Neuron (in vitro differentiated cells): ENCODE measurements at regions not wholly inside any gene's neighbourhood (a gene's known extent, or its start where the extent isn't known, plus 50 kb on each side); places are given as distances from the start of the nearest gene placed in this dataset.

Experiments
- H2AFZ ChIP-seq: one replicate; pipeline ENCODE4 v1.6.1; 2013; ENCODE audit warnings: low read depth, mild to moderate bottlenecking, inconsistent platforms, low read length, moderate library complexity
- H3K27me3 ChIP-seq: one replicate; pipeline ENCODE4 v1.6.1; 2013; ENCODE audit warnings: low read length; ENCODE audit not compliant: insufficient read depth
- H3K36me3 ChIP-seq: one replicate; pipeline ENCODE4 v1.6.1; 2013; ENCODE audit warnings: low read length; ENCODE audit not compliant: insufficient read depth
- H3K4me1 ChIP-seq: one replicate; pipeline ENCODE4 v1.6.1; 2013; ENCODE audit warnings: low read length; ENCODE audit not compliant: insufficient read depth
- H3K4me3 ChIP-seq: 2 replicates; pipeline ENCODE4 v1.5.1; 2013; ENCODE audit warnings: mild to moderate bottlenecking, low read length, moderate library complexity
- H3K9me3 ChIP-seq: one replicate; pipeline ENCODE4 v1.6.1; 2013; ENCODE audit warnings: low read length

GRCh38 chr7:157061979-157062378, 51.5 kb upstream of the MNX1 start:
- Histone ChIP-seq H3K27me3 (peaks cover 6% of the 10 kb centered on the region), H3K4me1 (no peaks in the 10 kb centered on the region), H3K4me3 (no peak overlapping the region), H2AFZ (no peak overlapping the region), H3K9me3 (no peaks in the 10 kb centered on the region), H3K36me3 (no peaks in the 10 kb centered on the region)

GRCh38 chr7:157065046-157065445, 54.6 kb upstream of the MNX1 start:
- no peak overlapping the region for H2AFZ ChIP-seq
- no peaks in the 10 kb centered on the region for H3K9me3 ChIP-seq
- peaks cover 2% of the 10 kb centered on the region for H3K27me3 ChIP-seq
- no peaks in the 10 kb centered on the region for H3K36me3 ChIP-seq
- no peaks in the 10 kb centered on the region for H3K4me1 ChIP-seq
- H3K4me3 ChIP-seq: no peak overlapping the region

- Histone ChIP-seq H3K4me3 (no peak overlapping the region), H3K9me3 (peaks cover 6% of the 10 kb centered on the region), H2AFZ (no peak overlapping the region), H3K4me1 (no peaks in the 10 kb centered on the region), H3K36me3 (no peaks in the 10 kb centered on the region), H3K27me3 (peaks cover 41% of the 10 kb centered on the region)
Observed at GRCh38 chr7:157072361-157072760, 61.9 kb upstream of the MNX1 start.

GRCh38 chr7:157073335-157073734, 62.9 kb upstream of the MNX1 start:
- Histone ChIP-seq H3K4me1 (peaks cover 6% of the 10 kb centered on the region), H3K36me3 (no peaks in the 10 kb centered on the region), H3K4me3 (no peak overlapping the region), H2AFZ (no peak overlapping the region), H3K9me3 (peaks cover 6% of the 10 kb centered on the region), H3K27me3 (peaks cover 50% of the 10 kb centered on the region)

GRCh38 chr7:157073949-157074624, 63.6 kb upstream of the MNX1 start:
- Histone ChIP-seq H2AFZ (no peak overlapping the region), H3K9me3 (peaks cover 6% of the 10 kb centered on the region), H3K27me3 (peaks cover 55% of the 10 kb centered on the region), H3K4me1 (peaks cover 9% of the 10 kb centered on the region), H3K36me3 (no peaks in the 10 kb centered on the region), H3K4me3 (no peak overlapping the region)

- Histone ChIP-seq H3K4me3 (no peak overlapping the region), H3K4me1 (peaks cover 9% of the 10 kb centered on the region), H3K27me3 (peaks cover 69% of the 10 kb centered on the region), H2AFZ (no peak overlapping the region), H3K36me3 (no peaks in the 10 kb centered on the region), H3K9me3 (peaks cover 6% of the 10 kb centered on the region)
Observed at GRCh38 chr7:157076466-157076865, 62.3 kb upstream of the UBE3C start.

GRCh38 chr7:157077021-157077420, 61.7 kb upstream of the UBE3C start:
- Histone ChIP-seq H3K36me3 (no peaks in the 10 kb centered on the region), H3K27me3 (peaks cover 69% of the 10 kb centered on the region), H2AFZ (no peak overlapping the region), H3K4me3 (no peak overlapping the region), H3K4me1 (peaks cover 9% of the 10 kb centered on the region), H3K9me3 (peaks cover 4% of the 10 kb centered on the region)

GRCh38 chr7:157077986-157078644, 60.6 kb upstream of the UBE3C start:
- Histone ChIP-seq H2AFZ (no peak overlapping the region), H3K27me3 (peaks cover 67% of the 10 kb centered on the region), H3K9me3 (peaks cover 4% of the 10 kb centered on the region), H3K36me3 (no peaks in the 10 kb centered on the region), H3K4me3 (no peak overlapping the region), H3K4me1 (peaks cover 9% of the 10 kb centered on the region)

GRCh38 chr7:157079116-157079515, 59.6 kb upstream of the UBE3C start:
- H3K9me3 ChIP-seq: peaks cover 3% of the 10 kb centered on the region
- H3K4me1 ChIP-seq: peaks cover 9% of the 10 kb centered on the region
- H3K36me3 ChIP-seq: no peaks in the 10 kb centered on the region
- no peak overlapping the region for H2AFZ ChIP-seq
- peaks cover 65% of the 10 kb centered on the region for H3K27me3 ChIP-seq
- no peak overlapping the region for H3K4me3 ChIP-seq

GRCh38 chr7:157080111-157080730, 58.5 kb upstream of the UBE3C start:
- Histone ChIP-seq H3K4me3 (no peak overlapping the region), H3K36me3 (no peaks in the 10 kb centered on the region), H2AFZ (no peak overlapping the region), H3K9me3 (peaks cover 3% of the 10 kb centered on the region), H3K27me3 (peaks cover 56% of the 10 kb centered on the region), H3K4me1 (peaks cover 9% of the 10 kb centered on the region)

GRCh38 chr7:157086508-157087187, 52.1 kb upstream of the UBE3C start:
- H2AFZ ChIP-seq: no peak overlapping the region

GRCh38 chr7:157087646-157088045, 51.1 kb upstream of the UBE3C start:
- Histone ChIP-seq H3K9me3 (peaks cover 3% of the 10 kb centered on the region), H3K4me1 (no peaks in the 10 kb centered on the region), H3K4me3 (no peak overlapping the region), H3K27me3 (peaks cover 6% of the 10 kb centered on the region), H2AFZ (no peak overlapping the region), H3K36me3 (no peaks in the 10 kb centered on the region)

More at GRCh38 chr7:157086508-157087187, 52.1 kb upstream of the UBE3C start:
- Histone ChIP-seq H3K36me3 (no peaks in the 10 kb centered on the region), H3K9me3 (peaks cover 3% of the 10 kb centered on the region), H3K4me1 (no peaks in the 10 kb centered on the region), H3K4me3 (no peak overlapping the region), H3K27me3 (peaks cover 9% of the 10 kb centered on the region)

GRCh38 chr7:157088136-157088535, 50.6 kb upstream of the UBE3C start:
- Histone ChIP-seq H3K4me1 (no peaks in the 10 kb centered on the region), H3K36me3 (no peaks in the 10 kb centered on the region), H3K27me3 (peaks cover 6% of the 10 kb centered on the region), H2AFZ (no peak overlapping the region), H3K4me3 (no peak overlapping the region), H3K9me3 (peaks cover 3% of the 10 kb centered on the region)
